HG02623 (cell line): ENCODE measurements at regions not wholly inside any gene's neighbourhood (a gene's known extent, or its start where the extent isn't known, plus 50 kb on each side); places are given as distances from the start of the nearest gene placed in this dataset.

Experiments
- ATAC-seq: cut with Tn5 transposase; IDR thresholded peaks from one replicate; pipeline ENCODE4 v1.9.1; 2021; ENCODE audit warnings: moderate library complexity; ENCODE audit not compliant: unreplicated experiment

DNA sequence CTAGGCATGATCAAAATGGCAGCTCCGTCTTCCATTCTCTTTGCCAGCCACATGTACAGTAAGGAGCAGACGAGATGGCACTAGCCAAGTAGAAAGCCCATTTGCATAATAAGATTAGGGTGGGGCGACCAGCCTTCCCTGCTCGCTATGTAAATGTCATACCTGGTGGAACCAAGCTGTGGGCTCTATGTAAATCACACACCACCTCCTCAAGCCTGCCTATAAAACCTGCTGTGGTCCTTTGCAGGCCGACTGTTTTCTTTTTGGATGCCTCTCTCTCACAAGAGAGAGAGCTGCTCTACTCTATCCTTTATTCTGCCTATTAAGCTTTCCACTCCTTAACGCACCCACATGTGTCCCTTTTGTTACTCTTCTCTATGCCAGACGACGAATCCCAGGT is 1472.7 kb downstream of the ARAP2 start:
- ATAC-seq = no peak

DNA sequence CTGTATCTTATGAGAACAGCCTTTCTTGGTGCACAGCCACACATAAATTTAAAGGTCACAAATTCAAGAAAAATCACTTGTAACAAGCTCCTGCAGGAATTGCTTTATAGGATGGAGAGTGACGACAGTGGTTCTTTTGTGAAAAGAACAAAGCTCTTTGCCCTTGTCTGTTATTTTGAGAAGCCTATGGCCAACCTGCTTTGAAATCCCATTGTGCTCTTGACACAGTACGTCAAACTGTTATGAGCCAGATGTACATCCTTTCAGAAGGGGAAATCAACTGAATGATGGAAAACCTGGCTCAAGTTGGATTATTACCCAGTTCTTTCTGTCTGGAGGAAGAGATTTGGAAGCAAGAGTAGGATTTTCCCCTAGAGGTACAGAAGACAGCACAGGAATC is 1454.2 kb downstream of the ARAP2 start:
- no peak for ATAC-seq

DNA sequence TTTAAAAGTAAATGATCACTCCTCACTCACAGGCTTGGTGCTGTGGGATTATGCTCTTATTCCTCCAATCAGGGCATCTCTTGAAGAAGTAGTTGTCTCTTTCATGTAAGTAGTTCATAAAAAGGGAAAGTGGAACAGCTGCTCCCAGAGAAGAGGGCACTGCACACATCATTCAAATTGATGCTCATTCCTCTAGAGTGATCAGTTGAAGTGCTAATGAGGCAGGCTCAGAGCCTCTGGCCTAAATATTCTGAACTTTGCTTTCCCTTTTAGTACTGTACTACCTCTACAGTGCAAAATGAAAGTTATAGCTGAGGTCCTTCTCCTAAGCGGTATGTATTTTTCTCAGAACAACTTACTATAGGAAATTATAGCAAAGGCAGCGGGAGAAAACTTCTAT is 1453.1 kb downstream of the ARAP2 start:
- ATAC-seq = no peak

DNA sequence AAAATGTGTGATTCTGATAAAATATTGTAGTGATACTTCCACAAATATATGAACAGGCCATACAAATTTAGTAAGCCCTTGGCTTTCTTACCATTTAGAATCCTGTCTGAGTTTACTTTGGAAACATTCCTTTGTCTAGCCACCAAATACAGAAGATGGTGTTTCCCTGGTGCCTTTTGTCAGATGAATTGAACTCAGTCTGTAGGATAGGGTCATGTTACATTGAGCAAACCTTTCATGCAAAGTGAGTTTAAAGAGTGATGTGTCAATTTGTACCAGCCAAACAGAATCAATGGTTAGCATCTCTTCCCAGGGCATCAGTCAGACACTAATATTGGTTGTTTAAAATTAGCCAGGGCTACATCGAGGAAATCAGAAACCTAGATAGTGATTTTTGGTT is 1443.4 kb downstream of the ARAP2 start:
- no peak for ATAC-seq

DNA sequence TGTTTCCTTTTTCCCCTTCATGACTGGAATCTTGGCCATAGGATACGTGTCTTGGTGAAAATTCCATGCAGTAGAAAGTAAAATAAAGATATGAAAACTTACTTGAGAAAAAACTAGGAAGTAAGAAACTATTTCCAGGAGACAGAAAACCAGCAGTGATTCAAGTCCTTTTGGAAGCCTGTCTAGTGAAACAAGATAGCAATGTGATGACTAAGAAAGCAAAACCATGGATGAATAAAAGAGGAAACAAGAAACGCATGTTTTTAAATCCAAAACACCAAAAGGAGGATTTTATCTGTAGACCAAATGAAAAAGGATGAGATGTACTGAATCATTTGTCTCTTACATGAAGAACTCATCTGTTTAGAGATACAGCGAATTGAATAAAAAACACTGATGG is 1430.0 kb downstream of the ARAP2 start:
- ATAC-seq = no peak

DNA sequence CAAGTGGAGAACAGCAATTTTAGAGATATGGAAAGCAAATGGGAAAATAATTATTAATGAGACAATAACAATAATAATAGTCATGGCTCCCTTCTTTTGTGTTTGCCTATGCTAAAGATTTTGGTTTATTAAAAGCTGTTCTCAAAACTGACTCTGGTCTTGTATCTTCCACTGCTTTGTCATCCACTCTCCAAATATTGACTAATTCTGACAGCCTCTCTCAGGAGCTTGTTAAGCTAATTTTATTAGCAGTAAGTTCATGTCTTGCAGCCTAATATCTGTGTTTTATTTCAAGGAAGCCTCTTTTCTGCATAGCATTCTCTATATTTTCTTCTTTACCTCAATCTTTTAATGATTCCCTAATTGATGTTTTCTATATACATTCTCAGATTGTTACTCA is 1419.8 kb downstream of the ARAP2 start:
- ATAC-seq = no peak

DNA sequence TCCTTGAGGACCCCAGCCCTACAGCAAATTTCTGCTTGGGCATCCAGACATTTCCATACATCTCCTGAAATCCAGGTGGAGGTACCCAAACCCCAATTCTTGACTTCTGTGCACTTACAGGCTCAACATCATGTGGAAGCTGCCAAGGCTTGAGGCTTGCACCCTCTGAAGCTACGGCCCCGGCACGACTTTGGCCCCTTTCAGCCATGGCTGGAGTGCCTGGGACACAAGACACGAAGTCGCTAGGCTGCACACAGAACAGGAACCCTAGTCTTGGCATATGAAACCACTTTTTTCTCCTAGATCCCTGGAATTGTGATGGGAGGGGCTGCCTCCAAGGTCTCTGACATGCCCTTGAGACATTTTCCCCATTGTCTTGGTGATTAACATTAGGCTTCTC is 1417.7 kb downstream of the ARAP2 start:
- no peak for ATAC-seq

DNA sequence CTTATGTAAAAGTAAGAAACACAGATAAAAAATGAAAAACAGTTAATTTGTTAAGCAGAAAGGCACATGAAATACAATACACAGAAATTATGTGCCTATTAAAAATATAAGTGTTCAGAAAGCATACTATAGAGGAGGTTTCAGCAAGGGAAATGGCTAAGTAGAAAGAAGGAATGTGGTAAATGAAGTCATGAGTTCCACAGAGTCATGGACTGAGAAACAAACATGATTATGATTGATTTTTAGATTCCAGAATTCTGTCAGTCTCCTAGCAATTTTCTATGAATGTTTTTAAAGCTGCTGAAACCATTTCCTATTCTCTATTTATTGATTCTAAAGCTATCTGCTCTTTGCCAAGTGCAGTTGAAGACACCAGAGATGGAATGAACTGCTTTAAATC is 1398.4 kb downstream of the ARAP2 start:
- no peak for ATAC-seq

DNA sequence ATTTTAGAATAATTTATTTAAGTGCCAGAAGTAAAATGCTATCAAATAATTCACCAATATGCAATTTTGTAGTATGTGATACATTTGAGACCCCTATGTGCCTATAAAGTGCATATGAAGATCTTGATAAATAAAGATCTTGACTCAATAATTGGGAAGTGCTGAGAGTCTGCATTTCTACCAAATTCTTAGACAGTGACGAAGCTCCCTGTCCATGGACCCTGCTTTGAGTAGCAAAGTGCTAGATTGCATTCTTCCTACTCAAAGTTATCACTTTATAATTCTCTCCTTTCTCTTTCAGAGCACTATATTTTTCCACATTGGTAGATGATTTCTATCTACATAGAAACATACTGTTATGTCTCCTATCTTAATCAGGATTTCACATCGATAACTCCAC is 1393.9 kb downstream of the ARAP2 start:
- no peak for ATAC-seq

DNA sequence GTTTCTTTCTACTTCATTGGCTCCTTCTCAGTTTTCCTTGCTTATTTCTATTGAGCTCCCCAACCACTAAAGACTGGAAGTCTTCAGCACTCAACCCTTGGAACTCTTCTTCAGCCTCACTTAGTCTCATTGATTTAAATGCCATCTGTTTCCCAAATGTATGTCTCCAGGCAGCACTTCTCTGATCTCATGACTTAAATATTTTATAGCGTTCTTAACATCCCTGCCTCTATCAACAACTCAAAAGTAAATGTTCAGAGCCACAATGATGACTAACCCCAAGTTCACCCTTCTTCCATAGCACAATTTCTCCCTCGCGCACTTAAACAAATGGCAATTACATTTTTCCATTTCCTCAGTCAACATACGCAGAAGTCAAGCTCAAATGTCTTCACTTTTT is 1393.3 kb downstream of the ARAP2 start:
- no peak for ATAC-seq

DNA sequence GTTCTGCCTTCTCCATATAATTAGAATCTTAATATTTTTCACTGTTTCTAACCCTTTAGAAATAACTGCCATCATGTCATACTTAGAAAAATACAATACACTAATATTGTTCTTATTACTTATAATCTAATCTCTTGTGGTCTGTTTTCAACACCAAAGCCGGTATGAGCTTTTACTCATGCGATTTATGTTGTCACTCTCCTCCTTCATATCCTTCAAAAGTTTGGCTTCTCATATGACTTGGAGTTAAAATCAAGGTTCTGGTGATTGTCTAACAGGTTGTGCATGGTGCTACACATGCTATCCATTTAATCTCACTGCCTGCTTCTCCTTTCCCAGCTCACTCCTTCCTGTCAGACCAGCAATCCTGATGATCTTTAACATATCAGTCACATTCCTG is 1392.9 kb downstream of the ARAP2 start:
- no peak for ATAC-seq

DNA sequence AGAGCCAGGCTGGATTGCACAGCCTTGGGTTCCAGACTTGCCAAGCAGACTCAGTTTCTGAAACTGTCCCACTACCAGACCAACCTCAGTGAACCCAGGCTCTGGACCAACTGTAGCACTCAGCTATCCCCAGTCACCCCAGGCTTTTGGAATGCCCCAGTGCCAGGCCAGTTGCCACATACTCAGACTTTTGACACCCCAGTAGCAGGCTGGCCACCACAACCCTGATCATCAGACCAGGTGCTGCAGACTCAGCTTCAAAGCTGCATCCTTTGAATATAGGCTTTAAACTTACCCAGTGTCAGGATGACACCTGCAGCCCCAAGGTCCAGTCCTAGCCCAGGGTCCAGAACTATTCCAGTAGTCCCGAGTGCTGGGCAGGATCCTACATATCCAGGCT is 1389.9 kb downstream of the ARAP2 start:
- no peak for ATAC-seq

DNA sequence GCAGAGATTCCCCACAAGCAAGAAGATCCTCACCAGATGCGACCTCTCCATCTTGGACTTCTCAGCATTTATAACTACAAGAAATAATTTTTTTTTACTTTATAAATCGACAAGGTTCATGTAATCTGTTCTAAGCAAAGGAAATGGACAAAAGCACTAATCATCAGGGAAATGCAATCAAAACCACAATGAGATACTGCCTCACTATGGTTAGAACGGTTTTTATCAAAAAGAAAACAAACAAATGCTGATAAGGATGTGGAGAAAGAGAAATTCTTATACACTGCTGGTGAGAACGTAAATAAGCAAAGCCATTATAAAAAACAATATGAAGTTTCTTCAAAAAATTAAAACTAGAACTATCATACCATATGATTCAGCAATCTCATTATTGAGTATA is 1382.6 kb downstream of the ARAP2 start:
- no peak for ATAC-seq

DNA sequence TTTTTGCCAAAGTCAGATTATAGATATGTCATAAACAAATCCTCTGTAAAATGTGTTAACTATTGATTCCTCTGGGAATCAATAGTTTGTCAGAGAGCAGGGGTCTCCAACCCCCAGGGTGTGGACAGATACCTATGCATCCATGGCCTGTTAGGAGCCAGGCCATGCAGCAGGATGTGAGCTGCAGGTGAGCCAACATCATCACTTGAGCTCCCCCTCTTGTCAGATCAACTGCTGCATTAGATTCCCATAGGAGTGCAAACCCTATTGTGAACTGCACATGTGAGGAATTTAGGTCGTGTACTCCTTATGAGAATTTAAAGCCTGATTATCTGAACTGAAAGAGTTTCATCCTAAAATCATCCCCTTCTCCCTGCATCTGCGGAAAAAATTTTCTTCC is 1365.4 kb downstream of the ARAP2 start:
- ATAC-seq = no peak

DNA sequence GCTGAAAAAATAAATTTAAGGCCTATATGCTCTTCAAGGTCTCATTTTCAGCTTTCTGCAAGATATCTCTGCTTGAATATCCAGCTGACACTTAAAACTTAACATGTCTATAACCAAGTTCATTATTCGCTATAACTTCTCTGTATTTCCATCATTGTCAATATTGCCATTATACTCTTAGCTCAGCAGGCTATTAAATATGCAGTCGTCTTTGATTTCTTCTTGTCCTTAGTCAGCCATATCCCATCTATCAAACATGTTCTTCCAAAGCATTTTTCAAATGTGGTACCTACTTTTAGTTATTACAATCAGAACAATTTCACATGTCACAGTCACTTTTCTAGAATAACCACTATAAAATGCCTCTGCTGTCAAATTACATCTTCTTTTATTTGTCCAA is 1364.1 kb downstream of the ARAP2 start:
- no peak for ATAC-seq

DNA sequence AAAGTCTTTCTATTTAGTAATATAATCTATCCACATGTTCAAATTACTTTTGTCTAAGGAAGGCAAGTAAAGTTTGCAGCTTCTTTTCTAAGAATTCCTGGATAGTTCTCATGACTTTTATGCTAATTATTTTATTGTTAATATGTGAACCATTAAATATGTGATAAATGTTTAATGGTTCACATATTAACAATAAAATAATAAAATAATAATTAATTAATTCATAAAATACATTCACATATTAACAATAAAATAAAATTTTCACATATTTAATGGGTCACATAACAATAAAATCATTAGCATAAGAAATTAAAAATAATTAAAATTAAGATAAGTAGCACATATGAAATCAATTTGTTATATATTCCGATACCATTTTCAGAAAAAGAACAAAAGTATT is 1352.4 kb downstream of the ARAP2 start:
- no peak for ATAC-seq

DNA sequence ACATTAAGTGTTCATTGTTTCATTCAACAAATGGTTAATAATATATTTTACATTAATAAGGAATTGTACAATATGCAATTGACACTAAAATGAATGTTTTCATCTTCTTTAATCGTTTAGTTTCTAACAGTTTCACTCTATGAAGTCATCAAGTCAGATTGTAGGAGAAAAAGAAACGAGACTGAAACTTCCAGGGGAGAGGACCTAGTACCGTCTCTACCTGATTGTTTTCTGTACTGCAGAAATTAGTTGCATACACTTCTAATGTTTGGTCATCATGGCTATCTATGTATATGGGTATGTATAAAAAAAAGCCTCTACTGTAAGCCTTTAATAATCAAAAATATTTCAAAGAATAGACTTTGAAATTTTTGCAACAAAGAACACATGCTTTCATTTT is 1350.9 kb downstream of the ARAP2 start:
- ATAC-seq = no peak

DNA sequence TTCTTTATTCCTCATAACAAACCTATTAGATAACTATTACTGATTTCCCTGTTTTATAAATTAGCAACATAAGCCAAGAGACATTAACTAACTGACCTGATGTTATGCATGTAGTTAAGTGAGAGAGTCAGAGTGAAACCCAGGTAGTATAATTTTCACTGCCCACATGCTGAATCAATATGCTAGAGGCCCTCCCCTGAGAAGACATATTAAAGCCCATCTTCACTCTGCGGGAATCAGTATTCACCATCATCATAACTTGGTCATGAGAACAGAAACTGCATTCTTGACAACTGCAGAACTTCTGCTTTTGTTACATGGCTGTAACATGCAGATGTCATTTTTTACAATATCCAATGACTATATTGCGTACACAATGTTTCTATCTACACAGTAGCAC is 1324.3 kb downstream of the ARAP2 start:
- ATAC-seq = no peak

DNA sequence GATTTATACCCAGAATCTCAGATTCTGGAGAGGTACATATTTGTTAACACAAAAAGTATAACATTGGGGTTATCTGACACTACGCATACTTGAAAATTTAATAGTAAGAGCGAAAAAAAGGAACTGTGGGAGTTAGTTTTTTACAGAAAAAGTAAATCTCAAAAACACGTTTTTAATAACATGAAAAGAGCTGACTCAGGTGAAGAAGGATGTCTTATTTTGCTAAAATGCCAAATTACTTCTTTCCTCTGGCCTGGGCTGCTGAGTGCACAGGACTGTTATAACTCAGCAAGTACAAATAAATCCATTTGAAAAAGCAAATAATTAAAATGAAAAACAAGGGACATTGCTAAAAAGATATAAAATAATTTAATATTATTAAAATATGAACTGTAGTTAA is 1322.9 kb downstream of the ARAP2 start:
- no peak for ATAC-seq

DNA sequence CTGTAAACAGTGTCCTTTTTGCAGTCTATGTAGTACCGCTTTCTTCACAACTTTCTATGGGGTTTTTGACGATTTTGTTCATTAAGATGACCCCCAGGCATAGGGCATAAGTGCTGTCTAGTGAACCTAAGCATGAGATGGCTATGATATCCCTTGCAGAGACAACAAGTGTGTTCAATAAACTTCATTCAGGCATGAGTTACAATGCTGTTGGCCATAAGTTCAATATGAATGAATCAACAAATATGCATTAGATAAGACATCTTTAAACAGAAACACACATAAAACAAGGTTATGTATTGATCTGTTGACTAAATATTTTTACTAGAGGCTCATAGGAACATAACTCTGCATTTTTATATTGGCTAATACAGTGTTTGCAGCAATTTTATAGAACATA is 1322.0 kb downstream of the ARAP2 start:
- ATAC-seq = no peak

DNA sequence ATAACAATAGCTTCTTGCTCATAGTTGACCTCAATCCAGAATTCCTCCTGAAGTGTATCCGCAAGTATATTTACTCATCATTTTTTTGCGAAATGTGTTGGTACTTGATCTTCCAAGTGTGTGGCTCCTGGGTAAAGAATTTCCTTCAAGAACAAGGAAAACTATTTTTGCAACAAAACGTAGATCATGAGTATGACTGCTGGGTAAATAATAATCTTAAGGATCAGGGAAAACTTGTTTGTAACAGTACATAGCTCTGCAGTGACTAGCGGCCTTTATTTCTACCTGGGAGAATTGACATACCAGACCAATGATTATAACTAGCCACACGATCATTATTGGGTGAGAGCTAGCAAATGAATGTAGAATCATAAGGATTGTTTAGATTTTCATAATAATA is 1311.7 kb downstream of the ARAP2 start:
- no peak for ATAC-seq

DNA sequence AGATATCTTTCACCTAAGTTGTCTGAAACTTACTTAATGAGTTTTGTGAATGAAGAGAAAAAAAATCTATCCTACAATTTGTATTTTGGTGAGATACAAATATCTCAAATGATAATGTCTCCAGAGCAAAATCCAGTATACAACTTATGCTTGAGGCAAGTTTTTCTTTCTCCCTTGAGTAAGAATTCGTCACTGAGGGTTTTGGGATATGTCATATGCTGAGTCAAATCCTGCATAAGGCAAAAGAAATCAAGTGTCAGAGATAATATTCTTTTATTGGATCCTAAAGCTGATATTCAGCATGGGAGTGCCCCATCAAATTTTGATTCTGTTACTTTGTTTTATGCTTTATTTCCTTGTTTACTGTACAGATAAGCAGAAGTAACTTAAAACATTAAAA is 1308.6 kb downstream of the ARAP2 start:
- no peak for ATAC-seq

DNA sequence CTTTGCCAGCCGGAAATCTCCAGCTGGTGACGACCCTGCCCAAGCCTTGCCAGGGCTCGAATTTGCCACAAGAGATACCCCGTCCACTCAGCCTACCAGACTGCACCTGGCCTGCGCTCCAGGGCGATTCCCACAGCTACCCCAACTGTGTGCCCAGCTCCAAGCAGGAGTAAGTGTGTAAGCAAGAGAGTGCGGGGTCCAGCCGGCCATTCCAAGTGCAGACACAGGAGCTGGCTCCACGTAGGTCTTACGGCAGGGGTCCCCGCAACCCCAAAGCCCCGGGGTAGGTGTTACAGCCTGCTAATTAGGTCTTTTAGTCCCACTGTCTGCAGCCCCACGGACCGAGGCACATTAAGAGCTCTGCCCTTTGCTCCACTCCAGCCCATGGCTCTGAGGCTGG is 1305.2 kb downstream of the ARAP2 start:
- no peak for ATAC-seq

DNA sequence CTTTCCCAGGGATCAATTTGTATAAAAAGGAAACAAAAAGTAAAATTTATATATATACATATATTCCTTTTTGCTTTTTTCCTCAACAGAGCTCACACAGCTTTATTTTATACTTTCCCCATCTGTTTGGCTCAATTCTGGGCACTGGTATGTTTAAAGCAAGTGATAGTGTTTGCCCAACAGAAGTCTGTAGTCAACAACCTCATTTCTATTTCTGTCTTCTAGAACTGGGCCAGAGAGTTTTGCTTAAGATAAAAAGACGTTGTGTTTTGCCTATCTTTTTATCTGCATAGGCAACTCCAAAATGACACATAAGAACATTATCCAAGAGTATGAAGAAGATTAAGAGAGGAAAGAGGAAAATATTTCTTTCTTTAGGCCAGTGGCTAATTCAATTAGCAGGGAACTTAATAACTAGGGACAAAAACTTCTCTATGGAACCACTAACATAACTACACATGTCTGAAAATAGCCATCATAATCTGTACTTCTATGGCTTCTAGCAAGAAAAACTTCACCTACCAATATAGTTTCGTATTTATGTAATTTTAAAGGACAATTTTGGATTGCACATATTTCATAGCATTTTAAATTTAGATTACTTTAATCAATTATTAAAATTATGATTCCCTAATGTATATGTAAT is 1300.5 kb downstream of the ARAP2 start:
- ATAC-seq = no peak
